Glutamatergic neuron (in vitro differentiated cells): ENCODE measurements at regions not wholly inside any gene's neighbourhood (a gene's known extent, or its start where the extent isn't known, plus 50 kb on each side); places are given as distances from the start of the nearest gene placed in this dataset.

Source experiments
- DNase-seq: peaks from one replicate; pipeline ENCODE4 v3.0.0; 2022
- H3K27ac Mint-ChIP-seq: one replicate; pipeline ENCODE4 v1.8.0; 2020; ENCODE audit warnings: mild to moderate bottlenecking, mixed read lengths, inconsistent platforms; ENCODE audit not compliant: unreplicated experiment
- H3K27me3 Mint-ChIP-seq: one replicate; pipeline ENCODE4 v1.8.0; 2020; ENCODE audit warnings: mild to moderate bottlenecking, moderate library complexity, mixed read lengths, inconsistent platforms; ENCODE audit not compliant: unreplicated experiment
- H3K36me3 Mint-ChIP-seq: one replicate; pipeline ENCODE4 v1.8.0; 2020; ENCODE audit warnings: mild to moderate bottlenecking, mixed read lengths, inconsistent platforms; ENCODE audit not compliant: unreplicated experiment
- H3K4me1 Mint-ChIP-seq: one replicate; pipeline ENCODE4 v1.8.0; 2020; ENCODE audit warnings: mild to moderate bottlenecking, low read depth, mixed read lengths, inconsistent platforms; ENCODE audit not compliant: unreplicated experiment
- H3K4me3 Mint-ChIP-seq: one replicate; pipeline ENCODE4 v1.8.0; 2020; ENCODE audit warnings: mild to moderate bottlenecking, mixed read lengths, inconsistent platforms; ENCODE audit not compliant: unreplicated experiment
- H3K9me3 Mint-ChIP-seq: one replicate; pipeline ENCODE4 v1.8.0; 2020; ENCODE audit warnings: mild to moderate bottlenecking, moderate library complexity, mixed read lengths, inconsistent platforms; ENCODE audit not compliant: unreplicated experiment
- CTCF ChIP-seq: fragments of 200-600 bp; sonication (generic); IDR thresholded peaks from one replicate; pipeline ENCODE4 v1.5.0; 2021; ENCODE audit not compliant: partially characterized antibody, unreplicated experiment

- H3K4me1 Mint-ChIP-seq = no peaks in the 10 kb centered on the region
- H3K4me3 Mint-ChIP-seq = no peak overlapping the region
- no peak overlapping the region for H3K27ac Mint-ChIP-seq
- H3K9me3 Mint-ChIP-seq = no peaks in the 10 kb centered on the region
- DNase-seq = no peak
- TF ChIP-seq CTCF = no peak
- H3K36me3 Mint-ChIP-seq = no peaks in the 10 kb centered on the region
- peaks cover 2% of the 10 kb centered on the region for H3K27me3 Mint-ChIP-seq
Observed at GRCh38 chr2:188833799-188834198, 140.4 kb upstream of the COL3A1 start.

- no peak for DNase-seq
- Mint-ChIP-seq H3K27ac (no peak overlapping the region), H3K4me1 (no peaks in the 10 kb centered on the region), H3K27me3 (peaks cover 2% of the 10 kb centered on the region), H3K4me3 (no peak overlapping the region), H3K9me3 (no peaks in the 10 kb centered on the region), H3K36me3 (peaks cover 4% of the 10 kb centered on the region)
- TF ChIP-seq CTCF = no peak
Observed at GRCh38 chr2:188835006-188835405, 139.2 kb upstream of the COL3A1 start.

- Mint-ChIP-seq H3K27me3 (peaks cover 2% of the 10 kb centered on the region), H3K4me3 (no peak overlapping the region), H3K27ac (no peak overlapping the region), H3K36me3 (peaks cover 4% of the 10 kb centered on the region), H3K9me3 (no peaks in the 10 kb centered on the region), H3K4me1 (no peaks in the 10 kb centered on the region)
- no peak for TF ChIP-seq CTCF
- no peak for DNase-seq
Observed at GRCh38 chr2:188835821-188836220, 138.4 kb upstream of the COL3A1 start.

- no peaks in the 10 kb centered on the region for H3K36me3 Mint-ChIP-seq
- peaks cover 2% of the 10 kb centered on the region for H3K27me3 Mint-ChIP-seq
- DNase-seq = no peak
- no peak overlapping the region for H3K4me3 Mint-ChIP-seq
- no peak for TF ChIP-seq CTCF
- no peaks in the 10 kb centered on the region for H3K9me3 Mint-ChIP-seq
- H3K4me1 Mint-ChIP-seq = no peaks in the 10 kb centered on the region
- H3K27ac Mint-ChIP-seq = no peak overlapping the region
Observed at GRCh38 chr2:188845692-188846091, 128.5 kb upstream of the COL3A1 start.

GRCh38 chr2:188848887-188849435 is 125.2 kb upstream of the COL3A1 start:
- peaks cover 5% of the 10 kb centered on the region for H3K4me1 Mint-ChIP-seq
- no peaks in the 10 kb centered on the region for H3K36me3 Mint-ChIP-seq
- H3K9me3 Mint-ChIP-seq = no peaks in the 10 kb centered on the region
- peaks cover 2% of the 10 kb centered on the region for H3K27me3 Mint-ChIP-seq
- no peak overlapping the region for H3K27ac Mint-ChIP-seq
- no peak for DNase-seq
- no peak overlapping the region for H3K4me3 Mint-ChIP-seq
- TF ChIP-seq CTCF = no peak
